Gastroesophageal sphincter (tissue), 2 donors: ENCODE measurements at regions not wholly inside any gene's neighbourhood (a gene's known extent, or its start where the extent isn't known, plus 50 kb on each side); places are given as distances from the start of the nearest gene placed in this dataset.

Experiments
- POLR2A ChIP-seq, 2 donors: fragments of 450-650 bp; IDR thresholded peaks; one replicate each; pipeline ENCODE4 v1.6.1; 2017; ENCODE audit warnings: antibody characterized with exemption in 2 of 2, mild to moderate bottlenecking in 2 of 2, moderate library complexity in 1 of 2
- POLR2AphosphoS5 ChIP-seq: sonication (generic); formaldehyde crosslinking; IDR thresholded peaks from one replicate; pipeline ENCODE4 v1.6.1; 2017; ENCODE audit warnings: antibody characterized with exemption

DNA sequence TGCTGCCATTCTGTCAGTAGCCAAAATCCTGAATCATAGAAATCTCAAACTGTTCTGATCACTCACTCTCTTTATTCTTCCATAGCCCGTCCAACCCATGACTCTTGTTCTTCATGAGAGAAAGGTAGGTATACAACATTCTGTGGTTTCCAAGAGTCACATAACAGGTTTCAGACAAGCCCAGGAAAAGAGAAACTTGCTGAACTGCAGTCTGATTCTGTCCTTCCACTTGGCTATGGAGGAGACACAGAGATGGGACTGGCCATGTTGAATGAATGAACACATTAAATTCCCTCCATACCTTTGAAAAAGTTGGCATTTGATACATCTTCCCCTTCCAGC, 880.2 kb upstream of the CELF4 start:
- TF ChIP-seq POLR2A (IDR thresholded peaks at IDR 0.05) (no peak), POLR2AphosphoS5 (no peak)
